Mesendoderm (in vitro differentiated cells): ENCODE measurements at regions not wholly inside any gene's neighbourhood (a gene's known extent, or its start where the extent isn't known, plus 50 kb on each side); places are given as distances from the start of the nearest gene placed in this dataset.

Experiments
- DNase-seq: peaks from one replicate; pipeline ENCODE4 v3.0.0; 2013
- H2AK5ac ChIP-seq: 2 replicates; pipeline ENCODE4 v1.6.1; 2013; ENCODE audit warnings: low read length, inconsistent platforms
- H2BK120ac ChIP-seq: 2 replicates; pipeline ENCODE4 v1.6.1; 2013; ENCODE audit warnings: low read depth, mild to moderate bottlenecking, low read length, moderate library complexity, mixed read lengths
- H2BK15ac ChIP-seq: replicated peaks from 2 replicates; pipeline ENCODE4 v1.6.1; 2013; ENCODE audit warnings: low read depth, mild to moderate bottlenecking, moderate library complexity
- H2BK5ac ChIP-seq: 2 replicates; pipeline ENCODE4 v1.6.1; 2013; ENCODE audit warnings: low read length, inconsistent platforms
- H3K18ac ChIP-seq: 2 replicates; pipeline ENCODE4 v1.6.1; 2013; ENCODE audit warnings: mild to moderate bottlenecking, low read length, mixed read lengths
- H3K23ac ChIP-seq: one replicate; pipeline ENCODE4 v1.6.1; 2013; ENCODE audit warnings: low read length
- H3K27ac ChIP-seq: 2 replicates; pipeline ENCODE4 v1.5.1; 2013; ENCODE audit warnings: low read depth, mild to moderate bottlenecking, inconsistent platforms, low read length, moderate library complexity
- H3K27me3 ChIP-seq: 2 replicates; pipeline ENCODE4 v1.6.1; 2013; ENCODE audit warnings: low read length, control low read depth, mild to moderate bottlenecking, inconsistent platforms; ENCODE audit not compliant: insufficient read depth, poor library complexity
- H3K36me3 ChIP-seq: 2 replicates; pipeline ENCODE4 v1.6.1; 2013; ENCODE audit warnings: low read length, inconsistent platforms; ENCODE audit not compliant: control insufficient read depth, insufficient read depth
- H3K4ac ChIP-seq: one replicate; pipeline ENCODE4 v1.6.1; 2013; ENCODE audit warnings: low read depth, mild to moderate bottlenecking, low read length, moderate library complexity
- H3K4me1 ChIP-seq: 2 replicates; pipeline ENCODE4 v1.6.1; 2013; ENCODE audit warnings: low read depth, low read length, inconsistent platforms; ENCODE audit not compliant: control insufficient read depth
- H3K4me2 ChIP-seq: 2 replicates; pipeline ENCODE4 v1.6.1; 2013; ENCODE audit warnings: low read length
- H3K4me3 ChIP-seq: 2 replicates; pipeline ENCODE4 v1.5.1; 2013; ENCODE audit warnings: mild to moderate bottlenecking, low read length
- H3K56ac ChIP-seq: one replicate; pipeline ENCODE4 v1.6.1; 2013; ENCODE audit warnings: low read length
- H3K79me1 ChIP-seq: 2 replicates; pipeline ENCODE4 v1.6.1; 2013; ENCODE audit warnings: low read length, inconsistent platforms
- H3K79me2 ChIP-seq: 2 replicates; pipeline ENCODE4 v1.6.1; 2013; ENCODE audit warnings: mild to moderate bottlenecking, low read length; ENCODE audit not compliant: control insufficient read depth, insufficient read depth
- H3K9ac ChIP-seq: 2 replicates; pipeline ENCODE4 v1.6.1; 2013; ENCODE audit warnings: low read length, inconsistent platforms
- H4K5ac ChIP-seq: one replicate; pipeline ENCODE4 v1.6.1; 2013; ENCODE audit warnings: low read length
- H4K8ac ChIP-seq: one replicate; pipeline ENCODE4 v1.6.1; 2013; ENCODE audit warnings: low read depth, mild to moderate bottlenecking, control low read depth, low read length, moderate library complexity
- WGBS: extraction: QIAGEN DNeasy Blood & Tissue Kit; methylation state at CpG from one replicate; pipeline ENCODE4 v1.1.7; 2013; ENCODE audit warnings: low lambda C conversion rate, missing lambda C conversion rate; ENCODE audit not compliant: insufficient coverage; ENCODE audit errors: extremely low coverage; 5-methylcytosine and 5-hydroxymethylcytosine counted together

DNA sequence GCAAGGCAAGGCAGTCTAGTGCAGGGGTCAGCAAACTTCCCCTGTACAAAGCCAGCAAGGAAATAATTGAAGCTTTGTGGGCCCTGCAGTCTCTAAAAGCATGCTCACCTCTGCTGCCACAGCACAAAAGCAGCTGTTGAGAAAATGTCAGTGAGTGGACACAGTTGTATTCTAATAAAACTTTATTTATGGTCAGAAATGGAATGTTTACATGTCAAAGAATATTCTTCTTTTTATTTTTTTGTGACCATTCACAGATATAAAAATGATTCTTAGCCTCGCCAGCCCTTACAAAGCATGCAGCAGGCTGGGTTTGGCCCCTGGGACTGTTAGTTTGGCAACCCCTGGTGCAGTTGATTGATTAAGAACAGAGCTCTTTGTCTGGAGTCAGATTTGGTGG lies 192.4 kb downstream of the BUB3 start:
- H4K5ac ChIP-seq, result no peak overlapping the region
- H4K8ac ChIP-seq, result no peak overlapping the region
- H2BK5ac ChIP-seq, result no peak overlapping the region
- H3K36me3 ChIP-seq, result no peaks in the 10 kb centered on the region
- H3K56ac ChIP-seq, result no peak overlapping the region
- no peak for DNase-seq
- no peak overlapping the region for H3K4ac ChIP-seq
- no peak overlapping the region for H3K18ac ChIP-seq
- WGBS, result no CpG with 5 or more reads among the region's 1 CpG
- no peaks in the 10 kb centered on the region for H3K79me1 ChIP-seq
- no peak overlapping the region for H2BK120ac ChIP-seq
- H2AK5ac ChIP-seq, result no peak overlapping the region
- no peak overlapping the region for H3K27ac ChIP-seq
- no peak overlapping the region for H3K4me3 ChIP-seq
- no peak overlapping the region for H3K23ac ChIP-seq
- H3K4me1 ChIP-seq, result no peaks in the 10 kb centered on the region
- H3K9ac ChIP-seq, result no peak overlapping the region
- no peak overlapping the region for H2BK15ac ChIP-seq
- no peaks in the 10 kb centered on the region for H3K27me3 ChIP-seq
- no peak overlapping the region for H3K4me2 ChIP-seq
- no peaks in the 10 kb centered on the region for H3K79me2 ChIP-seq

DNA sequence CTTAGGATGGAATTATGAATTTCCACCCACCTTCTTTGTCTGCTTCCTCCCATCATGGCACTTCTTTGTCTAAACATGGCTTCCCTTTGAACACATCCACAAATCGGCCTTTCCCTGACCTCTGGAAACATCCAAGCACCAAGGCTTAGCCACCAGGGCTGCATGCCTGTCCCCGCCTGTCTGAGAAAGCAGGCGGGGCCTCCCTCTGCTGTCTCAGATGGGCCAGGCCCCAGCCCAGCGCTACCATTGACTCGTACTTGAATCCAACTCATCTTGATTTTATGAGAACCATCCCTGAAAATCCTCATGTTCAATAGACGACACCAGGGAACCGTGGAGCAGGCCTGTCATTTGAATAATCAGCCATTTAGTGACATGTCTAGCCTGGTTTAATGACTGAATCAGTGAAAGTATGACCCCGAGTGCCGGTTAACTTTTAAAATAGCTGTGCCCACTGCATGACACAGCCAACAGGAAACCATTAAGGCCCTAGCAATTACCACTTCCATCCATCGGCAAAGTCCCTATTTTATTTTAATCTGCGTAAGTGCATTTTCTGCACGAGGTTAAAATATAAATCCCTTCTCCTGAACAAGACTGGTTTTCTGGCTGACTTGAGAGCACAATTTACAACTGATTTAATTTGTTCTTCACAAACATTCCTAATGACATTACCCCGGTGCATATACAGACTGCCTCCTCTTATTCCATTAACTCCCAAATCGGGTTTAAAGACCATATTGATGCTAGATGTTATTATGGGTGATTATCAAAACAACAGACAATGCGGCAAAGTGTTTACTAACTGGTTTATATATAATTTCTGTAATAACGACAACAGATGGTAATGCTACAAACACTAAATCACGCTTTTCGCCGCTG lies 194.7 kb downstream of the BUB3 start:
- Histone ChIP-seq H2BK15ac (no peak overlapping the region), H3K23ac (no peak overlapping the region), H3K36me3 (no peaks in the 10 kb centered on the region), H4K5ac (no peak overlapping the region), H3K27ac (no peak overlapping the region), H3K79me1 (no peaks in the 10 kb centered on the region), H2BK5ac (no peak overlapping the region), H3K56ac (no peak overlapping the region), H3K9ac (no peak overlapping the region), H3K4ac (no peak overlapping the region), H3K79me2 (no peaks in the 10 kb centered on the region), H3K4me1 (no peaks in the 10 kb centered on the region), H3K27me3 (no peaks in the 10 kb centered on the region), H4K8ac (no peak overlapping the region), H3K4me2 (no peak overlapping the region), H2AK5ac (no peak overlapping the region), H3K4me3 (no peak overlapping the region), H3K18ac (no peak overlapping the region), H2BK120ac (no peak overlapping the region)
- no CpG with 5 or more reads among the region's 19 CpGs for WGBS
- DNase-seq, result no peak

DNA sequence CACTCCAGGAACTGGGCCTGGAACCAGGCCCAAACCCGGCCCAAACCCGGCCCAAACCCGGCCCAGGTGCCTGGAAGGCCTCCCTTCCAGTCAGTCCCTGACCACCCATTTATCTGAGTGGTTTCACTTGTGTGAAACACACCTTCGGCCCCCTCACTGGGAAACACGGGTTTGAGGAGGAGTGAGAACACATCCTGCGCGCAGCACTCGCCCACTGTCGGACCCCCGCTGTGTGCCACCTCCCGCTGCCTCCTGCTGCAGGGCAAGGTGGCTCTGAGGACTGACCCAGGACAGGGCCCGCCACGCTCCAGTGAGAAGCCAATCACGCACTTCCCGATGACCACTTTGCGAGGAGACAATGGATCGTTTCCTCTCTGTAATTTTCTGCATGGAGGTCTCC lies 197.5 kb downstream of the BUB3 start:
- Histone ChIP-seq H2BK5ac (no peak overlapping the region), H3K27ac (no peak overlapping the region), H2BK120ac (no peak overlapping the region), H3K9ac (no peak overlapping the region), H3K4ac (no peak overlapping the region), H3K23ac (no peak overlapping the region), H4K5ac (no peak overlapping the region), H3K18ac (no peak overlapping the region), H2AK5ac (no peak overlapping the region), H3K56ac (no peak overlapping the region), H3K79me2 (no peaks in the 10 kb centered on the region), H3K36me3 (no peaks in the 10 kb centered on the region), H4K8ac (no peak overlapping the region), H2BK15ac (no peak overlapping the region), H3K79me1 (no peaks in the 10 kb centered on the region), H3K27me3 (no peaks in the 10 kb centered on the region), H3K4me3 (no peak overlapping the region), H3K4me2 (no peak overlapping the region), H3K4me1 (no peaks in the 10 kb centered on the region)
- WGBS, result no CpG with 5 or more reads among the region's 17 CpGs
- DNase-seq, result no peak

DNA sequence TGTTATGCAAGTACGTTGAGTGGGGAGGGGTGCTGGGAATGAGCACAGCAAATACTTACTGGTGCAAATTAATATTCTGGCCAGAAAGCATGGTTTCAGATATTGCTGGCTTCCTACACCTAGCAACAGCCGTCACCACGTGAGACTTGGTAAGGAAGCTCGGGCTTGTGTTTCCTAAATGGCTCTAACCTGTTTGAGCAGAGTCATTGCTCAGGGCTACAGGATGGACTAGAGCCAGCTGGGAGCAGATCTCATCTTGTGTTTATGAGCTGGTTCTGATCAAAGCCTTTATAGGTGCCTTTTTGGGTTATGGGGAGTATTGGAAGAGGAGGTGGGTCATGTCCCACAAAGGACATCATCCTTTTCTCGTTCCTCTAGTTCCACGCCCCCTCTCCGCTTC lies 200.3 kb downstream of the BUB3 start:
- H4K8ac ChIP-seq, result no peak overlapping the region
- no peak overlapping the region for H2BK5ac ChIP-seq
- H3K9ac ChIP-seq, result no peak overlapping the region
- no peak overlapping the region for H3K18ac ChIP-seq
- no peak for DNase-seq
- no peak overlapping the region for H3K56ac ChIP-seq
- H3K23ac ChIP-seq, result no peak overlapping the region
- H3K79me1 ChIP-seq, result no peaks in the 10 kb centered on the region
- H3K4me3 ChIP-seq, result no peak overlapping the region
- no peak overlapping the region for H3K27ac ChIP-seq
- no peak overlapping the region for H4K5ac ChIP-seq
- H2AK5ac ChIP-seq, result no peak overlapping the region
- H3K27me3 ChIP-seq, result no peaks in the 10 kb centered on the region
- H3K79me2 ChIP-seq, result no peaks in the 10 kb centered on the region
- WGBS, result no CpG with 5 or more reads among the region's 7 CpGs
- no peak overlapping the region for H3K4me2 ChIP-seq
- no peak overlapping the region for H2BK120ac ChIP-seq
- no peak overlapping the region for H3K4ac ChIP-seq
- H3K36me3 ChIP-seq, result no peaks in the 10 kb centered on the region
- peaks cover 2% of the 10 kb centered on the region for H3K4me1 ChIP-seq
- no peak overlapping the region for H2BK15ac ChIP-seq

DNA sequence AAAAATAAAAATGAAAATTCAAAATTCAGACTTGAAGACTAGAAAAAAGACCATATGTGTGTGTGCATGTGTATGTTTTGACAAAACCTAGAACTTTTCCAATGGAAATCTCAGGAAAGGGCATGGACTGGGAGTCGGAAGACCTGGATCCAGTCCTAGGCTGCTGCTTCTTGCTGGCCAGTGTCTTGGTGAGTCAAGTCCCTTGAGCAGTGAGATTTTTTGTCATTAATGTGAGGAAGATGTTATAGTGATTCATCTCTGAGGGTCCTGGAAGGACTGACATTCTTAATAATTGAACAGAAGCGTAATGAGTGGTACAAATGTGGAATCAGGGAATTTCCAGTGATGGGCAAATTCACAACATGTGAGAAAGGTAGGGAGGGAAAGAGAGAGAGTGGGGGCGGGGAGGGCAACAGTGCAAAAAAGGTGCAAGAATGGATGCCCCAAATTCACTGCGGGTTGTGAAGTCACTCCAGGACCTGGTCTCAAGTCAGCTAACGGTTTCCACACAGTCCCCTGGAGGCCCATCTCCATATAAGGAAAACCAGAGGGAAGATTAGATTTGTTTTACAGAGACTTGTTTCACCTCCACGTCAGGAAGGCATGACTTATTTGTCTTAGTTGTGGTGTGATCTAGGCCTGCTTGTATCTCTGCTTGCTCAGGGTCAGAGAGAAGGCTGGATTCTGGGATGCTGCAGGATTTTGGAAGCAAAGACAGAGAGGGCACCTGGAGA lies 201.7 kb downstream of the BUB3 start:
- Histone ChIP-seq H3K9ac (no peak overlapping the region), H3K18ac (no peak overlapping the region), H3K79me1 (no peaks in the 10 kb centered on the region), H3K4me3 (no peak overlapping the region), H4K8ac (no peak overlapping the region), H3K27me3 (no peaks in the 10 kb centered on the region), H3K23ac (no peak overlapping the region), H3K4ac (no peak overlapping the region), H3K27ac (no peak overlapping the region), H3K4me2 (no peak overlapping the region), H3K36me3 (no peaks in the 10 kb centered on the region), H2BK15ac (no peak overlapping the region), H2BK120ac (no peak overlapping the region), H4K5ac (no peak overlapping the region), H3K56ac (no peak overlapping the region), H2AK5ac (no peak overlapping the region), H3K79me2 (no peaks in the 10 kb centered on the region), H3K4me1 (peaks cover 2% of the 10 kb centered on the region), H2BK5ac (no peak overlapping the region)
- DNase-seq, result peak; percentile 18
- no CpG with 5 or more reads among the region's 6 CpGs for WGBS
